Chondrocyte (in vitro differentiated cells): ENCODE measurements at regions not wholly inside any gene's neighbourhood (a gene's known extent, or its start where the extent isn't known, plus 50 kb on each side); places are given as distances from the start of the nearest gene placed in this dataset.

ENCODE experiments used
- DNase-seq: peaks from one replicate; pipeline ENCODE4 v3.0.0; 2021; ENCODE audit warnings: mixed read lengths, low spot score
- H3K27ac Mint-ChIP-seq: one replicate; pipeline ENCODE4 v1.8.0; 2021; ENCODE audit warnings: mild to moderate bottlenecking, moderate library complexity, mixed read lengths; ENCODE audit not compliant: unreplicated experiment
- H3K27me3 Mint-ChIP-seq: 2 replicates; pipeline ENCODE4 v1.8.0; 2021; ENCODE audit warnings: low read depth, mixed read lengths
- H3K36me3 Mint-ChIP-seq: 2 replicates; pipeline ENCODE4 v1.8.0; 2021; ENCODE audit warnings: low read depth, mixed read lengths
- H3K4me1 Mint-ChIP-seq: 2 replicates; pipeline ENCODE4 v1.8.0; 2021; ENCODE audit warnings: low read depth, mild to moderate bottlenecking, mixed read lengths
- H3K4me3 Mint-ChIP-seq: one replicate; pipeline ENCODE4 v1.8.0; 2021; ENCODE audit warnings: mild to moderate bottlenecking, moderate library complexity, mixed read lengths; ENCODE audit not compliant: unreplicated experiment
- H3K9me3 Mint-ChIP-seq: 2 replicates; pipeline ENCODE4 v1.8.0; 2021; ENCODE audit warnings: low read depth, mixed read lengths
- TF ChIP-seq, protein P1 (sequence below): fragments of 200-600 bp; sonication (generic); IDR thresholded peaks from 2 replicates; pipeline ENCODE4 v1.5.0; 2021; ENCODE audit warnings: antibody characterized with exemption, mild to moderate bottlenecking, moderate library complexity

DNA sequence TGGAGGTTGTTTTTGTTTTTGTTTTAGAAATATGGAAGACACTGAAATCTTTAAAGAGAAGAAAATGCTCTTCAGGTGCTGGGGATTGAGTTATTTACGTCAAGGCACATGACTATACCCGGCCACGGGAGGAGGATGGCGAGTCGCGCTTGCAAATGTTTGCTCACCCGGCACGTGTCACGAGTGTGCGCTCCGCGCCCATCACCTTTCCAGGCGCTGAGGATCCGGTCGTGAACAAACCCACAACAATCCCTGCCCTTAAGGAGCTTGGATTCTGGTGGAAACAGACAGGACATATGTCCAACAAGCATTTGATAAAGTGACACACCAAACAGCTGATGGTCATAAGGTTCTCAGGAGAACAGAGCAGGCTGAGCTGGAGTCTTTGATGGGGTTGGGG, 715.5 kb downstream of the BRD1 start:
- H3K4me3 Mint-ChIP-seq: no peak overlapping the region
- TF ChIP-seq, protein P1, sequence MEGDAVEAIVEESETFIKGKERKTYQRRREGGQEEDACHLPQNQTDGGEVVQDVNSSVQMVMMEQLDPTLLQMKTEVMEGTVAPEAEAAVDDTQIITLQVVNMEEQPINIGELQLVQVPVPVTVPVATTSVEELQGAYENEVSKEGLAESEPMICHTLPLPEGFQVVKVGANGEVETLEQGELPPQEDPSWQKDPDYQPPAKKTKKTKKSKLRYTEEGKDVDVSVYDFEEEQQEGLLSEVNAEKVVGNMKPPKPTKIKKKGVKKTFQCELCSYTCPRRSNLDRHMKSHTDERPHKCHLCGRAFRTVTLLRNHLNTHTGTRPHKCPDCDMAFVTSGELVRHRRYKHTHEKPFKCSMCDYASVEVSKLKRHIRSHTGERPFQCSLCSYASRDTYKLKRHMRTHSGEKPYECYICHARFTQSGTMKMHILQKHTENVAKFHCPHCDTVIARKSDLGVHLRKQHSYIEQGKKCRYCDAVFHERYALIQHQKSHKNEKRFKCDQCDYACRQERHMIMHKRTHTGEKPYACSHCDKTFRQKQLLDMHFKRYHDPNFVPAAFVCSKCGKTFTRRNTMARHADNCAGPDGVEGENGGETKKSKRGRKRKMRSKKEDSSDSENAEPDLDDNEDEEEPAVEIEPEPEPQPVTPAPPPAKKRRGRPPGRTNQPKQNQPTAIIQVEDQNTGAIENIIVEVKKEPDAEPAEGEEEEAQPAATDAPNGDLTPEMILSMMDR: no peak
- H3K36me3 Mint-ChIP-seq: no peaks in the 10 kb centered on the region
- H3K27ac Mint-ChIP-seq: no peak overlapping the region
- H3K9me3 Mint-ChIP-seq: no peaks in the 10 kb centered on the region
- no peak for DNase-seq
- H3K27me3 Mint-ChIP-seq: peaks cover 57% of the 10 kb centered on the region
- no peaks in the 10 kb centered on the region for H3K4me1 Mint-ChIP-seq

DNA sequence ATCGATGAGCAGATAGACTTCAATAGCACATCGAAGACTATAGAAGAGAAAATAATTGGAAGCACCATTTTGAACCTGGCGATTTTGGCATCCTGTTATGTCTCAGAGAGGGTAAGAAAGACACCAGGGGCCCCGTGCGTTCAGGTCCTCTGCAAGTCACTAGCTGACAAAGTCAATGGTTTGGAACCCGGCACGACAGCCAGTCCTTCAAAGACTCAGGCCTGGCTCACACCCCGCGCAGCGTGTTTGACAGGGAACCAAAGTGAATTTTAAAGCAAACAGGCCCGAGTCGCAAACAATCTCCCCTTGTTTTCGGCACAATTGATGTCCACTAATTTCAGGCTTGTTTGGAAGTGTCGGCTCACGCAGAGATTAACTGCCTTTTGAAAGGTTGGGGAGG, 716.6 kb downstream of the BRD1 start:
- H3K9me3 Mint-ChIP-seq: no peaks in the 10 kb centered on the region
- TF ChIP-seq, protein P1: no peak
- no peak for DNase-seq
- H3K27ac Mint-ChIP-seq: no peak overlapping the region
- H3K27me3 Mint-ChIP-seq: peaks cover 58% of the 10 kb centered on the region
- no peak overlapping the region for H3K4me3 Mint-ChIP-seq
- H3K36me3 Mint-ChIP-seq: no peaks in the 10 kb centered on the region
- no peaks in the 10 kb centered on the region for H3K4me1 Mint-ChIP-seq

DNA sequence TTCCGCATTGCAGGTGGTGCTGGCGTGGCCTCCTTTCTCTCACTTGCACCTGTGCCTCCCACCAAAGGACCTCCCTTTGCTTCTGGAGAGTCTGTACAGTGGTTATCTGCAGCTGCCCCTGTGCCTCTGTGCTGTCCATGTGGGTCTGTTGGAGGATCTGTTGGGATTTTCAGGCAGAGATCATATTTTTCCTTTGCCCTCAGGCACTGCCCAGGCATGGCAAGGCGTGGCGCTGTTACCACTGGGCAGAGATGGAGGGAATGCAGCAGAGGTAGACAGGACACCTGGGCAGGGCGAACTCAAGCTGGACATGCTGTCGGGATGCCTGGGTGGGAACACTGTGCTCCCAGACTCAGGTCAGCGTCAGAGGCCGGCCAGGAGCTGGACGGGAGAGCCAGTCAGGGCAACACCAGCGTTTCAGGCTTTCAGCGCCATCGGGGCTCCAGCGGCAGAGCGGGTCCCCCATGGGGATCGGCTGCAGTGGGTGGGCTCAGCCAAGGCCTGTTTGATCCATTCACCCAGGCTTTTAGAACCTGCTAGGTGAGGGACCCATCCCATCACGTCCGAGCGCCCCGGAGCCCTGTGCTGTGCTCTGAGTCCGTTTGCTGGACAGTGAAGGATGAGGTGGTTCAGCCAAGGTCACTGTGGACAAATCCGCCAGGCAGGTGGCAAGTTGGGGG, 718.9 kb downstream of the BRD1 start:
- H3K4me3 Mint-ChIP-seq: no peak overlapping the region
- no peaks in the 10 kb centered on the region for H3K9me3 Mint-ChIP-seq
- H3K27ac Mint-ChIP-seq: no peak overlapping the region
- DNase-seq: no peak
- TF ChIP-seq, protein P1: no peak
- peaks cover 58% of the 10 kb centered on the region for H3K27me3 Mint-ChIP-seq
- H3K4me1 Mint-ChIP-seq: no peaks in the 10 kb centered on the region
- H3K36me3 Mint-ChIP-seq: no peaks in the 10 kb centered on the region

DNA sequence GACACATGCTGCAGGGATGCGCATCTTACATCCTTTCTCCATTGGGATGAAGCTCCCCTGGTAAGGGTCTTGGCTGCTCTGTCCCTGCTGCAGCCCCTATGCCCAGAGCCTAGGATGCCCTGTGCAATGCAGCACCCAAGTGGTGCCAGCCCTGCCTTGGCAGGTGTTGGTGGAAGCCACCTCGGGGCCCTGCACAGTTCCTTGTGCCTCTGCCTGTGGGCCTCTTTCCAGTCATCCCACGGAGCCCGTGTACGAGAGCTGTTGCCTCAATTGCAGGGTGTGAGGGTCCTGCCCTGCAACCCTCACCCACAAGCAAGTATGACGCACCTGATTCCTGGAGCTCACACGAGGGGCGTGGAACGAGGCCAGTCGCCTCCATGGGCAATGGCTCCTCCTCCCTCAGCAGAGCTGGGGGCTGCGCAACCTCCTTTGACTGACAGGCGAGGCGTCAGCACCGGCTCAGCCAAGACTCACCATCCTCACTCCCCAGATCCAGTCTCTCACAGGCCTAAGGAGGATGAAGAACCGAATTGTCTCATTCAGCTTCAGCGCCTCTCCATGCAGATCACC, 719.6 kb downstream of the BRD1 start:
- H3K27me3 Mint-ChIP-seq: peaks cover 60% of the 10 kb centered on the region
- no peaks in the 10 kb centered on the region for H3K9me3 Mint-ChIP-seq
- TF ChIP-seq, protein P1: no peak

DNA sequence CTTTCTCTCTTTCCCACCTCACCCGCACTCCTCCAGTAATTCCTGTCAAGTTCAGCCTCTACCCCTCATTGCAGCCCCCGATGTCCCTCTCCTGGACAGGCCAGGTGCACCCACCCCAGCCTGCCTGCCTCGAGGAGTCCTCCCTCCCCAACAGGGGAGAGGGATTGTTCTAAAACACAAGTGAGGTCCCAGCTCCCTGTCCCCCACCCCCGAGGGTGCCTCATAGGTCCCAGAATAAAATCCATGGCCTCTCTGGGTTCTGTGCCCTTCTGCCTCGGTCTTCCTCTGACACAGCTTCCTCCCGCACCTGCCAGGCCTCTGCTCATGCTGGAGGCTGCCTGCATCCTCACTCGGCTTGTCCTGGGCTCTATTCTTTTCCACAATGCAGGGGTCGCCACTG, 720.1 kb downstream of the BRD1 start:
- no peak overlapping the region for H3K27ac Mint-ChIP-seq
- TF ChIP-seq, protein P1: no peak
- H3K36me3 Mint-ChIP-seq: no peaks in the 10 kb centered on the region
- no peaks in the 10 kb centered on the region for H3K9me3 Mint-ChIP-seq
- H3K4me3 Mint-ChIP-seq: no peak overlapping the region
- no peaks in the 10 kb centered on the region for H3K4me1 Mint-ChIP-seq
- peaks cover 56% of the 10 kb centered on the region for H3K27me3 Mint-ChIP-seq
- DNase-seq: peak; percentile 68

More for the DNA sequence above, 719.6 kb downstream of the BRD1 start:
- Mint-ChIP-seq H3K4me3 (no peak overlapping the region), H3K27ac (no peak overlapping the region), H3K4me1 (no peaks in the 10 kb centered on the region), H3K36me3 (no peaks in the 10 kb centered on the region)
- DNase-seq: peak; percentile 68
